Erythroblast (primary cell): ENCODE measurements at regions not wholly inside any gene's neighbourhood (a gene's known extent, or its start where the extent isn't known, plus 50 kb on each side); places are given as distances from the start of the nearest gene placed in this dataset.

Source experiments
- GATA1 ChIP-seq: IDR thresholded peaks from 2 replicates; pipeline ENCODE4 v1.6.1; 2011; ENCODE audit warnings: low read depth, mild to moderate bottlenecking, control low read depth, low read length, moderate library complexity
- POLR2A ChIP-seq: IDR thresholded peaks from 2 replicates; pipeline ENCODE4 v1.6.1; 2011; ENCODE audit warnings: mild to moderate bottlenecking, low read length

- TF ChIP-seq POLR2A (no peak), GATA1 (no peak)
Observed at GRCh38 chr12:124426594-124427555, 132.0 kb downstream of the RFLNA start.
